CD4-positive, alpha-beta T cell treated with Interleukin-10 for 1 hour (primary cell): ENCODE measurements at regions not wholly inside any gene's neighbourhood (a gene's known extent, or its start where the extent isn't known, plus 50 kb on each side); places are given as distances from the start of the nearest gene placed in this dataset.

Experiments
- DNase-seq: peaks from one replicate; pipeline ENCODE4 v3.0.0-alpha.2; 2020

- no peak for DNase-seq
Measured at GRCh38 chr20:60294632-60295031, 336.4 kb downstream of the CDH26 start.

DNA sequence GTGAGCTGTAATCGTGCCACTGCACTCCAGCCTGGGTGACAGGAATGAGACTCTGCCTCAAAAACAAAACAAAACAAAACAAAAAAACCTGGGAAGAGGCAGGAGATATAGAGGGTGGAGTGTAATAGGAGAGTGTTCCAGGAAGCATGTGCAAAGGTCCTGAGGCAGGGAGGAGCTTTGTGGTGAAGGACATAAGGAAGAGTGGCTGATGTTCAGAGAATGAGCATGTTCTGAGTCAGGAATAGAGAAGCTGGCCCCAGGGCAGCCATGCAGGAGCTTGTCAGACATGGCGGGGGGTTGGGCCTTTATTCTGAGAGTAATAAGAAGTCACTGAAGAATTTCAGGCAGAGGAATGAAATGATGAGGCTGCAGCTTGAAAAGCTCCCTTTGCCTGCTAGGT, 337.0 kb downstream of the CDH26 start:
- DNase-seq, result no peak

DNA sequence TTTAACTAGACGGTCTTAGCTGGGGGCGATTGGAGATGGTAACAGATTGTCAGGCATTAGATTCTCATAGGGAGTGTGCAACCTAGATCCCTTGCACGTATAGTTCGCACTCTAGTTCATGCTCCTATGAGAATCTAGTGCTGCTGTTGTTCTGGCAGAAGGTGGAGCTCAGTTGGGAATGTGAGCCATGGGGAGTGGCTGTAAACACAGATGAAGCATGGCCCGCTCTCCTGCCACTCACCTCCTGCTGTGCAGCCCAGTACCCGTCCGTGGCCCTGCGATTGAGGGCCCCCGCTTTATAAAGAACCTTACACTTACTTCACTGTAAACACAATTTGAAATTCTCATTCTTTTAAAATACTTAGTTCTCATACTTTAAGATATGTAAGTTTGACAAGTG, 339.4 kb downstream of the CDH26 start:
- DNase-seq, result no peak

- DNase-seq, result no peak
Measured at GRCh38 chr20:60298647-60299046, 340.4 kb downstream of the CDH26 start.

GRCh38 chr20:60299951-60300350, 341.7 kb downstream of the CDH26 start:
- DNase-seq, result no peak

DNA sequence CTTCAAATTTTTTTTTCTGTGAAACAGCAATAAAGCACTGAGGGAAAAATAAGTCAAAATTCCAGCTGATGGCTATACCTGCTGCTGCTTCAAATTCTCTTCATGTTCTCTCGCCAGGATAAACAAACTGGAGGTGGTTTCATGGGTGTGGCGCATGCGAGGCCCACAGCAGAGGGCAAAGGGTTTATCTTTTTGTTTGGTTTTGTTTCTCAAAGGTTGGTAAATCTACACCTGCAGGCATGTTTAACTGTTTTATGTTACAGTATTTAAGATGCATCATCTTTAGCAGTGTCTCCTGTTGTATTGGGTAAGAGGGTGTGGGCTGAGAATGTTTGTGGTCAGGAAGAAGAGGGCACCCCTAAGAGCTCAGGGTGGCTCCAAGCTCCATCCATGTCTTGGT, 342.2 kb downstream of the CDH26 start:
- no peak for DNase-seq

DNA sequence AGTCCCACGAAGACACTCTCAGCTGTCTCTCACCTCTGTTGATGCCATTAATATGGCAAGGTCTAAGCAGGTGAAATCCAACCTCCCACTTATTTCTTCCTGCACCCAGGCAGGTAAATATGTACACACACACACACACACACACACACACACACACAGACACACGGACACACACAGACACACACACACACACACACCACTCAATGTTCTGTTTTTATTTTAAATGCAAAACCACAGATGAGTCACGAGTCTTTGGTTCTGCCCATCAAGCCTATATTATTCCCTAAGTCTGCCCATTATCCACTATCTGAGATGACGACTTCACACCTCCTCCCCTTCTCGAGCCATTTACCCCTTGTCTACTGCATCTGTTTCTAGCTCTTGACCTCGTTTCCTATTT, 344.7 kb downstream of the CDH26 start:
- no peak for DNase-seq

- DNase-seq, result no peak
Measured at GRCh38 chr20:60304026-60304590, 345.9 kb downstream of the CDH26 start.

- no peak for DNase-seq
Measured at GRCh38 chr20:60304931-60305330, 346.7 kb downstream of the CDH26 start.

- no peak for DNase-seq
Measured at GRCh38 chr20:60306105-60306504, 347.9 kb downstream of the CDH26 start.

DNA sequence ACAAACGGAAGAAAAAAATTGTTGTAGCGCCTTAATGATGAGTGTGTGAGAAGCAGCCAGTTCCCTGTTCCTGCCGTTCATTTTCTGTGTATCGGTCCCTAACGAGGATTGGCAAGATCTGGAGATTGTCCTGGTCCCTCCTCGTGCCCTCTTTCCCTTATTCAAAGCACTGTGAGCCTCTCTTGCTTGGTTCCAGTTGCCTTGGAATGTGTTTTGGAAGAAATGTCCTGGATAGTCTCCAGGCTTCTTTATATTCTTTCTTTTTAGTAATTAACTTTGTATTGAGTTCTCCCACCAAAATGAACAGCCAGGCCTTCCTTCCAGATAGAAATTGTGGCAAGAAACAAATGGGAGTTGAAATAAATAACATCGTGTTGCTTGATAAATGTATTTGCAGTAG, 348.3 kb downstream of the CDH26 start:
- no peak for DNase-seq

- no peak for DNase-seq
Measured at GRCh38 chr20:60310560-60311349, 352.5 kb downstream of the CDH26 start.

DNA sequence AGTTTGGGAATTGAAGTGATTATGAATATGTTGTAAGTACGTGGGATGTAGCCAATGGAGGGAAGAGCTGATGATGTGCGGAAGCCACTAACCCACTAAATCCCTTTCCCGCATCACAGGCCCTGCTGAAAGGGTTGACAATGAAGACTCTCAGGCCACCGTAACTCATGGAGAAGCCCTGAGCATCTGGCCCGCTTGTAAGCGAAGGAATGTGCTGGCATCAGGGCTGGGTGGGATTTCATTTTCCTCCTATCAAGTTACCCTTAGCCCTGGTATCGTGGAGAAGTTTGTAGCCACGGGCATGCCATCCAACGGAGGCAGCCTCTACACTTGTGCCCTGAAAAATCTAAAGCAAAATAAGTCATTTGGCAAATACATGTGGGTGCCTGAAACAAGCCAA, 355.0 kb downstream of the CDH26 start:
- no peak for DNase-seq

GRCh38 chr20:60313614-60314013, 355.4 kb downstream of the CDH26 start:
- DNase-seq, result no peak

DNA sequence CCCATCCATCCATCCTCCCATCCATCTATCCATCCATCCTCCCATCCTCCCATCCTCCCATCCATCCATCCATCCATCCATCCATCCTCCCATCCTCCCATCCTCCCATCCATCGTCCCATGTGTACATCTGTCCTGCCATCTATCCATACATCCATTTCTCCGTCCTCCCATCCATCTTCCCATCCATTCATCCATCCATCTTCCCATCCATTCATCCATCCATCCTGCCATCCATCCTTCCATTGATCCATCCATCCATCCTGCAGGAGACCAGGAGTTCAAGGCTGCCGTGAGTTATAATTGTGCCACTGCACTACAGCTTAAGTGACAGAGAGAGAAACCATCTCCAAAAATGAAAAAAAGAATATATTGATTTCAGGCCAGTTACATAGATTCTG, 356.5 kb downstream of the CDH26 start:
- DNase-seq, result no peak

GRCh38 chr20:60316476-60317158, 358.4 kb downstream of the CDH26 start:
- no peak for DNase-seq

GRCh38 chr20:60317401-60317800, 359.2 kb downstream of the CDH26 start:
- no peak for DNase-seq

DNA sequence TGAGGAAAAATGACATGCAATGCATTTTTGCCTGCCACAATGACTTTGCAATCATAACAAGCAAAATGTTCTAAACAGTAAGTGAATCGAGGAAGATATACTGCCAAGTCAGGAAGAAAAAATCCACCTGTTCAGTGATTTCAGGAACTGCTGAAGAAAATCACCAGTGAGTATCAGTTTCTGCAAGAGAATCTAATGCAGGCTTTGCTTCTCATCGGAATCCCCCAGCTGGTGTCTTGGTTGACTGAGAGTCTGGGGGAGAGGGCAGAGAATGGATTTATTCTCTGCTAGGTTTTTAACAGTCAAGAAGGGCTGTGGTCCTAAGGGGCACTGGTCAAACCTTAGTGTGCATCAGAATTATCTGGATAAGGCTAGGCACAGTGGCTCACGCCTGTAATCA, 363.4 kb downstream of the CDH26 start:
- no peak for DNase-seq

GRCh38 chr20:60326821-60327220, 368.6 kb downstream of the CDH26 start:
- no peak for DNase-seq

GRCh38 chr20:60327971-60328660, 369.9 kb downstream of the CDH26 start:
- no peak for DNase-seq

DNA sequence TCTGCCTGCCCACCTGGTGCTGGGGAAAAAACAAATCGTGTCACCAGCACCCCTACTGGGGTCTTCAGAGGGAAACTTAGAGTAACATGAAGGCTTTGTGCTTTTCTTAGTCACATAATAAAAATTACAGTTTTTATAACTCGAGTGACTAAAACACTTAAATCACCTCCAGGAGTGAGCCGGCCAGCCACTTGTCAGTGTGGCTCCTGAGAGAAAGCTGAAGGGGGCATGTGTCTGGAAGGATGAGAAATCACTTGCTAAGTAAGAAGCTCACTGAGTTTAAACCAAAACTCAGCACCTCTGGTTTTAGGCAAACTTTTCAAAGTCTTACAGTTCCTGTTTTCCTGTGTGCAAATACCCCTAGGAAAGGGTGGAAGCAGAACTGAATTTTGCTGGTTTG, 372.2 kb downstream of the CDH26 start:
- no peak for DNase-seq

DNA sequence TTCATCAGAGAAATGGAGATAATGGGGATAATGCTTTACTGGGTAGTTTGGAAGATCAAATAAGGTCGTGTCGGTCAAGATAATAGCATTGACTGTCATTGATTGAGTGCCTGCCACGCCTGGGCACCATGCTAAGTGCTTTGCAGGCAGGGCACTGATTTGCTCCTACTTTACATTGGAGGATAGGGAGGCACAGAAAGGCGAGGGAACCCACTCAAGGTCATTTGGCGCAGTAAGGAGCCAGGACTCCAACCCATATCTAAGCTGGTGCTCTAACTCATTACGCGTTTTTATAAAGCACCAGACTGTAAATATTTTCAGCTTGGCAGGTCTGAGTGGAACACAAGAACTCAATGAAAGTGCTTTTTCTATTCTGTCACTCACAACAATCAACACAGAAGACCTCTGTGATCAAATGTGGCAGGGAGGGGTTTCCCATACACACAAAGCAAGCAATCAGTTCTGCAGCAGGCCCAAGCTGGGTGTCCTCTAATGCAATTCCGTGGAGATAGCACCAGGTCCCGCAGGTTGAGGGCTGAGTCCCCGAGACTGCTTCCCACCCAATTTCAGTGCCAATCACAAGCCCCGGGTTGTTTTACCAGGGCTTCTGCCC, 373.6 kb downstream of the CDH26 start:
- DNase-seq, result no peak

GRCh38 chr20:60332523-60332922, 374.3 kb downstream of the CDH26 start:
- DNase-seq, result no peak
